ENCODE measurements at regions not wholly inside any gene's neighbourhood (a gene's known extent, or its start where the extent isn't known, plus 50 kb on each side); places are given as distances from the start of the nearest gene placed in this dataset.
"Not testable (repeated sequence)": the region's sequence is repeated elsewhere in the genome, so short reads cannot be mapped to it uniquely, and the experiment has no call there.

- DNase-seq: peak in 1 of 2 donors; percentile 72
- intact Hi-C loops (cut with DNase I, micrococcal nuclease): no loop called here
- ATAC-seq: peak; percentile 26
Measured at GRCh38 chr6:6825193-6825784, 236.8 kb downstream of the LY86 start.

- ATAC-seq (peak; percentile 79), DNase-seq (peak; percentile 58 to 71)
- intact Hi-C loops (cut with DNase I, micrococcal nuclease): no loop called here
Measured at GRCh38 chr6:6826095-6826901, 237.8 kb downstream of the LY86 start.

GRCh38 chr6:6826961-6827360 is 238.4 kb downstream of the LY86 start:
- intact Hi-C loops (cut with DNase I, micrococcal nuclease): no loop called here
- DNase-seq (no peak), ATAC-seq (no peak)

- intact Hi-C loops (cut with DNase I, micrococcal nuclease): no loop called here
- no peak for DNase-seq
- no peak for ATAC-seq
Measured at GRCh38 chr6:6829872-6830685, 241.6 kb downstream of the LY86 start.

GRCh38 chr6:6830686-6831063 is 242.2 kb downstream of the LY86 start:
- intact Hi-C loops (cut with DNase I, micrococcal nuclease); ATAC-seq; DNase-seq: not testable (repeated sequence)

- intact Hi-C loops (cut with DNase I, micrococcal nuclease): no loop called here
- ATAC-seq (no peak), DNase-seq (no peak)
Measured at GRCh38 chr6:6832439-6832838, 243.9 kb downstream of the LY86 start.

GRCh38 chr6:6834356-6835222 is 246.1 kb downstream of the LY86 start:
- intact Hi-C loops (cut with DNase I, micrococcal nuclease): no loop called here
- DNase-seq: no peak
- peak; percentile 61 for ATAC-seq

- DNase-seq: no peak
- intact Hi-C loops (cut with DNase I, micrococcal nuclease): no loop called here
- ATAC-seq: no peak
Measured at GRCh38 chr6:6835223-6835503, 246.6 kb downstream of the LY86 start.

GRCh38 chr6:6836609-6837406 is 248.3 kb downstream of the LY86 start:
- DNase-seq (no peak), ATAC-seq (no peak)
- intact Hi-C loops (cut with DNase I, micrococcal nuclease): no loop called here

GRCh38 chr6:6837541-6838080 is 249.1 kb downstream of the LY86 start:
- no peak for ATAC-seq
- DNase-seq: no peak
- intact Hi-C loops (cut with DNase I, micrococcal nuclease): no loop called here

GRCh38 chr6:6840831-6841291 is 252.3 kb downstream of the LY86 start:
- ATAC-seq (no peak), DNase-seq (no peak)
- intact Hi-C loops (cut with DNase I, micrococcal nuclease): no loop called here

GRCh38 chr6:6841571-6841970 is 253.1 kb downstream of the LY86 start:
- intact Hi-C loops (cut with DNase I, micrococcal nuclease): no loop called here
- ATAC-seq (peak; percentile 49), DNase-seq (no peak)

GRCh38 chr6:6842291-6842690 is 253.8 kb downstream of the LY86 start:
- intact Hi-C loops (cut with DNase I, micrococcal nuclease): no loop called here
- ATAC-seq (no peak), DNase-seq (no peak)

- intact Hi-C loops (cut with DNase I, micrococcal nuclease): no loop called here
- peak; percentile 63 for ATAC-seq
Measured at GRCh38 chr6:6843057-6843627, 254.6 kb downstream of the LY86 start.

GRCh38 chr6:6843777-6844176 is 255.3 kb downstream of the LY86 start:
- intact Hi-C loops (cut with DNase I, micrococcal nuclease): no loop called here
- no peak for ATAC-seq
- no peak for DNase-seq

More at GRCh38 chr6:6843057-6843627, 254.6 kb downstream of the LY86 start:
- DNase-seq: no peak

- intact Hi-C loops (cut with DNase I, micrococcal nuclease): no loop called here
- ATAC-seq (no peak), DNase-seq (no peak)
Measured at GRCh38 chr6:6844530-6844929, 256.0 kb downstream of the LY86 start.

GRCh38 chr6:6845603-6846002 is 257.1 kb downstream of the LY86 start:
- intact Hi-C loops (cut with DNase I, micrococcal nuclease): no loop called here
- DNase-seq: no peak
- ATAC-seq: no peak

- no peak for DNase-seq
- no peak for ATAC-seq
- intact Hi-C loops (cut with DNase I, micrococcal nuclease): no loop called here
Measured at GRCh38 chr6:6847591-6847990, 259.1 kb downstream of the LY86 start.
